ENCODE measurements at regions not wholly inside any gene's neighbourhood (a gene's known extent, or its start where the extent isn't known, plus 50 kb on each side); places are given as distances from the start of the nearest gene placed in this dataset.

GRCh38 chr10:128978211-128978610 is 488.8 kb upstream of the MGMT start:
- Histone ChIP-seq H3K4me3 (ENCODE audit: low read length in 3 of 3) (no peak overlapping the region), H3K27me3 (ENCODE audit: control insufficient read depth in 3 of 3, insufficient read depth in 3 of 3, low read length in 3 of 3) (peaks cover 0 to 5% (median 0%) of the 10 kb centered on the region in 3 donors), H3K27ac (ENCODE audit: low read depth, low read length) (no peak overlapping the region), H3K4me1 (ENCODE audit: control insufficient read depth in 3 of 3, insufficient read depth in 3 of 3, low read length in 3 of 3) (no peaks in the 10 kb centered on the region), H3K36me3 (ENCODE audit: control insufficient read depth in 3 of 3, insufficient read depth in 3 of 3, low read length in 3 of 3) (no peaks in the 10 kb centered on the region), H3K9ac (ENCODE audit: low read depth in 1 of 3, low read length in 3 of 3) (no peak overlapping the region), H3K9me3 (ENCODE audit: control insufficient read depth in 3 of 3, low read length in 3 of 3) (no peaks in the 10 kb centered on the region)

DNA sequence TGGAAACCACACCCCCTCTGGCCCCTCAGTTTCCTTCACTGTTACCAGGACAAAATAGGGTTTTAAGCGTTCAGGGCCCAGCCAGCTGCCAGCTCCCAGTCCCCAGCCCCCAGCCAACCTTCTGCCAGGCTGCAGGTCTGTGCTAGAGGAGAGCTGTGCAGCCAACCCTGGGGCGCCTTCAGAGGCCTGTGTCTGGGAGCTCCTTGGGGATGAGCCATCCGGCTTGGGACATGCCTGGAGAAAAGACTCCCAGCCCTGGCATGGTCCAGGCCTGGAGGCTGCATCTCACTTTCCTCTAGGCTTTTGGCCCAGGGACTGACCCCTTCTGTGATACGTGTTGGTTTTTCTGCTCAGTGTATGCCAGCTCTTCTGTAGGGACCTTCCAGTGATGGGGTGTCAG is 487.6 kb upstream of the MGMT start:
- H3K4me3 ChIP-seq (ENCODE audit: low read length in 3 of 3) = no peak overlapping the region
- H3K9ac ChIP-seq (ENCODE audit: low read depth in 1 of 3, low read length in 3 of 3) = no peak overlapping the region
- H3K36me3 ChIP-seq (ENCODE audit: control insufficient read depth in 3 of 3, insufficient read depth in 3 of 3, low read length in 3 of 3) = no peaks in the 10 kb centered on the region
- peaks cover 0 to 5% (median 0%) of the 10 kb centered on the region in 3 donors for H3K27me3 ChIP-seq (ENCODE audit: control insufficient read depth in 3 of 3, insufficient read depth in 3 of 3, low read length in 3 of 3)
- no peaks in the 10 kb centered on the region for H3K4me1 ChIP-seq (ENCODE audit: control insufficient read depth in 3 of 3, insufficient read depth in 3 of 3, low read length in 3 of 3)
- H3K9me3 ChIP-seq (ENCODE audit: control insufficient read depth in 3 of 3, low read length in 3 of 3) = no peaks in the 10 kb centered on the region
- no peak overlapping the region for H3K27ac ChIP-seq (ENCODE audit: low read depth, low read length)

- H3K9me3 ChIP-seq (ENCODE audit: control insufficient read depth in 3 of 3, low read length in 3 of 3) = no peaks in the 10 kb centered on the region
- no peak overlapping the region for H3K9ac ChIP-seq (ENCODE audit: low read depth in 1 of 3, low read length in 3 of 3)
- no peak overlapping the region for H3K27ac ChIP-seq (ENCODE audit: low read depth, low read length)
- H3K4me3 ChIP-seq (ENCODE audit: low read length in 3 of 3) = no peak overlapping the region
- H3K27me3 ChIP-seq (ENCODE audit: control insufficient read depth in 3 of 3, insufficient read depth in 3 of 3, low read length in 3 of 3) = peaks cover 0 to 5% (median 0%) of the 10 kb centered on the region in 3 donors
- H3K36me3 ChIP-seq (ENCODE audit: control insufficient read depth in 3 of 3, insufficient read depth in 3 of 3, low read length in 3 of 3) = no peaks in the 10 kb centered on the region
- no peaks in the 10 kb centered on the region for H3K4me1 ChIP-seq (ENCODE audit: control insufficient read depth in 3 of 3, insufficient read depth in 3 of 3, low read length in 3 of 3)
Measured at GRCh38 chr10:128981251-128981650, 485.8 kb upstream of the MGMT start.

- no peak overlapping the region for H3K27ac ChIP-seq (ENCODE audit: low read depth, low read length)
- H3K9me3 ChIP-seq (ENCODE audit: control insufficient read depth in 3 of 3, low read length in 3 of 3) = no peaks in the 10 kb centered on the region
- H3K36me3 ChIP-seq (ENCODE audit: control insufficient read depth in 3 of 3, insufficient read depth in 3 of 3, low read length in 3 of 3) = no peaks in the 10 kb centered on the region
- H3K27me3 ChIP-seq (ENCODE audit: control insufficient read depth in 3 of 3, insufficient read depth in 3 of 3, low read length in 3 of 3) = peaks cover 0 to 5% (median 0%) of the 10 kb centered on the region in 3 donors
- no peaks in the 10 kb centered on the region for H3K4me1 ChIP-seq (ENCODE audit: control insufficient read depth in 3 of 3, insufficient read depth in 3 of 3, low read length in 3 of 3)
- no peak overlapping the region for H3K4me3 ChIP-seq (ENCODE audit: low read length in 3 of 3)
- H3K9ac ChIP-seq (ENCODE audit: low read depth in 1 of 3, low read length in 3 of 3) = no peak overlapping the region
Measured at GRCh38 chr10:128981881-128982615, 485.0 kb upstream of the MGMT start.

DNA sequence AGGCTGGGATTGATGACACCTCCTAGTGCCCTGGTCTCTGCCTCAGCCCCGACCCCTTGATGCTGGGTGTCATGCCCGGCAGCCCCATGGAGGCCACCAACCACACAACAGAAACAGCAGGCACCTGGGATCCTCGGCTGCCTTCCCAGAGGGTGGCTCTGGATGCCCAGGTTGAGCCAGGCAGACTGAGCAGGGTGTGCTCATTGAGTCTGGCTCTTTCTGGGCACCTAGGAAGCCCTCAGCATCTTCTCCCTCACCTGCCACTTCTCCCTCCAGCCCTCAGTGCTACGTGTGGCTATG is 484.5 kb upstream of the MGMT start:
- H3K27ac ChIP-seq (ENCODE audit: low read depth, low read length) = no peak overlapping the region
- no peak overlapping the region for H3K4me3 ChIP-seq (ENCODE audit: low read length in 3 of 3)
- no peaks in the 10 kb centered on the region for H3K36me3 ChIP-seq (ENCODE audit: control insufficient read depth in 3 of 3, insufficient read depth in 3 of 3, low read length in 3 of 3)
- no peaks in the 10 kb centered on the region for H3K9me3 ChIP-seq (ENCODE audit: control insufficient read depth in 3 of 3, low read length in 3 of 3)
- no peaks in the 10 kb centered on the region for H3K4me1 ChIP-seq (ENCODE audit: control insufficient read depth in 3 of 3, insufficient read depth in 3 of 3, low read length in 3 of 3)
- no peak overlapping the region for H3K9ac ChIP-seq (ENCODE audit: low read depth in 1 of 3, low read length in 3 of 3)
- H3K27me3 ChIP-seq (ENCODE audit: control insufficient read depth in 3 of 3, insufficient read depth in 3 of 3, low read length in 3 of 3) = peaks cover 0 to 5% (median 0%) of the 10 kb centered on the region in 3 donors

DNA sequence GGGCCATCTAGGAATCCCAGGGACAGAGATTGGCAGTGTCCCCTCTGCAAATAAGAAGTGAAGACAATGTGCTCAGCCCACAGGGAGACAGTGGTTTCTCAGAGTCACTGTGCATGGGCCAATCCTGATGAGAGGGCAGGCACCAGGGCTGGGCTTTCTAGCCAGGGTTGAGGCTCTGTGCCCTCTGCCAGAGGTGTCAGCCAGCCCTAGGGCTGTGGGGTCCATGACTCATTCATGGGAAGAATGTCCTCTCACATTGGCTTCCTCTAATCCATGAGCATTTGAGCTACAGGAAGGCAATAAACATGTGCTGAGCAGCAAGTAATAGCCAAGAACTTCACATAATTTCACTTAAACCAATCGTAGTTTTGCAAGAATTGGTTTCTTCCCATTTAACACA is 482.0 kb upstream of the MGMT start:
- no peak overlapping the region for H3K27ac ChIP-seq (ENCODE audit: low read depth, low read length)
- peaks cover 0 to 5% (median 0%) of the 10 kb centered on the region in 3 donors for H3K27me3 ChIP-seq (ENCODE audit: control insufficient read depth in 3 of 3, insufficient read depth in 3 of 3, low read length in 3 of 3)
- H3K9me3 ChIP-seq (ENCODE audit: control insufficient read depth in 3 of 3, low read length in 3 of 3) = no peaks in the 10 kb centered on the region
- H3K9ac ChIP-seq (ENCODE audit: low read depth in 1 of 3, low read length in 3 of 3) = no peak overlapping the region
- no peak overlapping the region for H3K4me3 ChIP-seq (ENCODE audit: low read length in 3 of 3)
- H3K36me3 ChIP-seq (ENCODE audit: control insufficient read depth in 3 of 3, insufficient read depth in 3 of 3, low read length in 3 of 3) = no peaks in the 10 kb centered on the region
- no peaks in the 10 kb centered on the region for H3K4me1 ChIP-seq (ENCODE audit: control insufficient read depth in 3 of 3, insufficient read depth in 3 of 3, low read length in 3 of 3)

GRCh38 chr10:128990986-128991385 is 476.1 kb upstream of the MGMT start:
- H3K27me3 ChIP-seq (ENCODE audit: control insufficient read depth in 3 of 3, insufficient read depth in 3 of 3, low read length in 3 of 3) = no peaks in the 10 kb centered on the region
- no peak overlapping the region for H3K27ac ChIP-seq (ENCODE audit: low read depth, low read length)
- H3K9me3 ChIP-seq (ENCODE audit: control insufficient read depth in 3 of 3, low read length in 3 of 3) = no peaks in the 10 kb centered on the region
- no peaks in the 10 kb centered on the region for H3K36me3 ChIP-seq (ENCODE audit: control insufficient read depth in 3 of 3, insufficient read depth in 3 of 3, low read length in 3 of 3)
- H3K4me3 ChIP-seq (ENCODE audit: low read length in 3 of 3) = no peak overlapping the region
- no peaks in the 10 kb centered on the region for H3K4me1 ChIP-seq (ENCODE audit: control insufficient read depth in 3 of 3, insufficient read depth in 3 of 3, low read length in 3 of 3)
- H3K9ac ChIP-seq (ENCODE audit: low read depth in 1 of 3, low read length in 3 of 3) = no peak overlapping the region

GRCh38 chr10:128992770-128993169 is 474.3 kb upstream of the MGMT start:
- H3K9ac ChIP-seq (ENCODE audit: low read depth in 1 of 3, low read length in 3 of 3) = no peak overlapping the region
- no peak overlapping the region for H3K4me3 ChIP-seq (ENCODE audit: low read length in 3 of 3)
- H3K4me1 ChIP-seq (ENCODE audit: control insufficient read depth in 3 of 3, insufficient read depth in 3 of 3, low read length in 3 of 3) = no peaks in the 10 kb centered on the region
- H3K27ac ChIP-seq (ENCODE audit: low read depth, low read length) = no peak overlapping the region
- H3K27me3 ChIP-seq (ENCODE audit: control insufficient read depth in 3 of 3, insufficient read depth in 3 of 3, low read length in 3 of 3) = peaks cover 0 to 3% (median 0%) of the 10 kb centered on the region in 3 donors
- no peaks in the 10 kb centered on the region for H3K36me3 ChIP-seq (ENCODE audit: control insufficient read depth in 3 of 3, insufficient read depth in 3 of 3, low read length in 3 of 3)
- no peaks in the 10 kb centered on the region for H3K9me3 ChIP-seq (ENCODE audit: control insufficient read depth in 3 of 3, low read length in 3 of 3)

DNA sequence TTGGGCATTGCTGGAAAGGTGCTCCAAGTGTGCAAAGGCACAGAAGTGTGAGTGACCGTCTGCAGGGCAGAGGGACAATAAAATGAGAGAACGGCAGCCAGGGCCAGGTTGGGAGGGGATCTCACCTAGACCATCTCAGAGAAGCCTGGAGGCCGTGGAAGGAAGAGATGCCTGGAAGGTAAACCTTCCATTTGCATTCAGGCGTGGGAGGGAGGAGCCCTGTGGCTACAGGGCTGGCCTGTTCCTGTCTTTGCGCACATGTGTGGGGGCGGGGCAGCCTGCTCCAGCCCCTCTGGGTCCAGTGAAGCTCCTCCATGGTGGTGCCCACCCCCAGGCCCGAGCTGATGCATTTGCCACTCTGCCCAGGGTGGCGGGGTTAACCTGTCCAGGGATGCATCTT is 473.6 kb upstream of the MGMT start:
- Histone ChIP-seq H3K27ac (ENCODE audit: low read depth, low read length) (no peak overlapping the region), H3K4me3 (ENCODE audit: low read length in 3 of 3) (no peak overlapping the region), H3K4me1 (ENCODE audit: control insufficient read depth in 3 of 3, insufficient read depth in 3 of 3, low read length in 3 of 3) (no peaks in the 10 kb centered on the region), H3K36me3 (ENCODE audit: control insufficient read depth in 3 of 3, insufficient read depth in 3 of 3, low read length in 3 of 3) (no peaks in the 10 kb centered on the region), H3K9ac (ENCODE audit: low read depth in 1 of 3, low read length in 3 of 3) (no peak overlapping the region), H3K27me3 (ENCODE audit: control insufficient read depth in 3 of 3, insufficient read depth in 3 of 3, low read length in 3 of 3) (peaks cover 0 to 3% (median 0%) of the 10 kb centered on the region in 3 donors), H3K9me3 (ENCODE audit: control insufficient read depth in 3 of 3, low read length in 3 of 3) (no peaks in the 10 kb centered on the region)

GRCh38 chr10:128993911-128994538 is 473.0 kb upstream of the MGMT start:
- Histone ChIP-seq H3K27me3 (ENCODE audit: control insufficient read depth in 3 of 3, insufficient read depth in 3 of 3, low read length in 3 of 3) (peaks cover 0 to 3% (median 0%) of the 10 kb centered on the region in 3 donors), H3K9ac (ENCODE audit: low read depth in 1 of 3, low read length in 3 of 3) (no peak overlapping the region), H3K9me3 (ENCODE audit: control insufficient read depth in 3 of 3, low read length in 3 of 3) (no peaks in the 10 kb centered on the region)

More at GRCh38 chr10:128993911-128994538, 473.0 kb upstream of the MGMT start:
- no peak overlapping the region for H3K4me3 ChIP-seq (ENCODE audit: low read length in 3 of 3)
- no peaks in the 10 kb centered on the region for H3K4me1 ChIP-seq (ENCODE audit: control insufficient read depth in 3 of 3, insufficient read depth in 3 of 3, low read length in 3 of 3)
- H3K27ac ChIP-seq (ENCODE audit: low read depth, low read length) = no peak overlapping the region
- no peaks in the 10 kb centered on the region for H3K36me3 ChIP-seq (ENCODE audit: control insufficient read depth in 3 of 3, insufficient read depth in 3 of 3, low read length in 3 of 3)

Measured in skeletal muscle tissue (tissue), 3 donors.